Thyroid gland (tissue), 4 donors: ENCODE measurements at regions not wholly inside any gene's neighbourhood (a gene's known extent, or its start where the extent isn't known, plus 50 kb on each side); places are given as distances from the start of the nearest gene placed in this dataset.

ENCODE experiments used
- DNase-seq, 2 donors: peaks; one replicate each; pipeline ENCODE4 v3.0.0-alpha.2; 2019
- H3K27ac ChIP-seq, 3 donors: fragments of 200-600 bp; sonication (generic); 1 replicate in 2 of 3; 2 replicates in 1 of 3; pipeline ENCODE4 v1.5.1; 2016 to 2019; ENCODE audit warnings: mild to moderate bottlenecking in 1 of 3, moderate library complexity in 1 of 3
- H3K27me3 ChIP-seq: fragments of 200-600 bp; sonication (generic); one replicate; pipeline ENCODE4 v1.5.1; 2019
- H3K36me3 ChIP-seq, 2 donors: fragments of 200-600 bp; sonication (generic); one replicate each; pipeline ENCODE4 v1.5.1; 2016 to 2019
- H3K4me1 ChIP-seq, 2 donors: fragments of 200-600 bp; sonication (generic); one replicate each; pipeline ENCODE4 v1.5.1; 2017 to 2019
- H3K4me3 ChIP-seq, 3 donors: fragments of 200-600 bp; sonication (generic); replicated peaks in 1 of 3; 1 replicate in 2 of 3; 2 replicates in 1 of 3; pipeline ENCODE4 v1.5.1; 2016; ENCODE audit warnings: mild to moderate bottlenecking in 1 of 3
- H3K9me3 ChIP-seq: fragments of 200-600 bp; sonication (generic); one replicate; pipeline ENCODE4 v1.5.1; 2017
- POLR2A ChIP-seq, 2 donors: fragments of 450-650 bp; IDR thresholded peaks; one replicate each; pipeline ENCODE4 v1.6.1; 2017; ENCODE audit warnings: antibody characterized with exemption in 2 of 2, mild to moderate bottlenecking in 2 of 2, moderate library complexity in 1 of 2
- WGBS, 2 donors: methylation state at CpG; one replicate each; pipeline ENCODE4 v1.1.5; 2017; 5-methylcytosine and 5-hydroxymethylcytosine counted together
- intact Hi-C: fragments of 100-400 bp; cut with DNase I; formaldehyde crosslinking; loops from one replicate; pipeline ENCODE4 v1.15.1; 2023
- TF ChIP-seq, protein P1 (sequence below), 6 experiments: fragments of 200-600 bp in 3 of 6; fragments of 450-650 bp in 3 of 6; sonication (generic) in 3 of 6; IDR thresholded peaks; one replicate each; pipeline ENCODE4 v1.5.1; 2016 to 2019; ENCODE audit warnings: antibody characterized with exemption in 6 of 6, mild to moderate bottlenecking in 2 of 6, inconsistent platforms in 1 of 6, moderate library complexity in 1 of 6

DNA sequence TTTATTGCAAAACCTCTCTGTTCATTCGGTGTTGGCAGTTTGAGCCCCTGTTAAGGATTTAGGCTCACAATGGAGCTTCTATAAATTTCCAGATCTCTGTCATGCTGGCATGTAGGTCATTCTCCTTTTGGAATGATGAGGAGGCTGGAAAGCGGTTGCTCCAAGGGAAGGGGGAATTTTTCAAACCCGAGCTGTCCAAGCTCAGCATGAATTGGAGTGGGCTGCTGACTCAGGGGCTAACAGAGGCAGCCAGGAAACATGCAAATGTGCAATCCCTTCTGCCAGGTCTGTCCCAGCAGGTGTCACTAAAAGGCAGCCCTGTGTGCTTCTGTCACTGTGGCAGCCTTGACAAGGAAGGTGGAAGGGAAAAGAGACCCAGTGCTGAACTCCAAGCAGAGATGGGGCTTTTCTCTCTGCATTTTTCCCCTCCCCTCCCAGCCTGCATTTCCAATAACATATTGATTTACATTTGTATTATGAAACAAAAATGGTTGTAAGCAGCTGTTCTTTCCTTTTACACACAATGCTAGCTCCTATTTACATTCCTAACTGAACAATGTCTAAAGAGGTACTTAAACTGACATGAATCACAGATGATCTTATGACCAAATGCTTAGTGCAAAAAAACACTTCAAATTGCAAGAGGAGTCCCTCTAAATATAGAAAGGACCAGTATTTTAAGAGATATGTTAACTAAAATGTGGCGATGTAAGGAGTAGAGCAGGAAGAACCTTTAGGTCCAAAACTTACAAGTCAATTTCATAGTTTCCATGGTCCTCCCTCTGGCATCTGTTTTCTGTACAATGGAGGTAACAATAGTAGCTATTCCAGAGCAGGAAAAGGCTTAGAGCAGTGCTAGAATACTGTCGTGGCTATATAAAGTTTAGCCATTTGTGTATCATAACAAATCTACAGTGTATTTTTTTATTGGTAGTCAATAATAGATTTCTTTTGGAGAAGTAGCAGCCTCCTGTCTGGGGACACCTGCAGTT, 84.5 kb upstream of the ATP10A start:
- no peak overlapping the region for H3K27ac ChIP-seq
- TF ChIP-seq, protein P1, sequence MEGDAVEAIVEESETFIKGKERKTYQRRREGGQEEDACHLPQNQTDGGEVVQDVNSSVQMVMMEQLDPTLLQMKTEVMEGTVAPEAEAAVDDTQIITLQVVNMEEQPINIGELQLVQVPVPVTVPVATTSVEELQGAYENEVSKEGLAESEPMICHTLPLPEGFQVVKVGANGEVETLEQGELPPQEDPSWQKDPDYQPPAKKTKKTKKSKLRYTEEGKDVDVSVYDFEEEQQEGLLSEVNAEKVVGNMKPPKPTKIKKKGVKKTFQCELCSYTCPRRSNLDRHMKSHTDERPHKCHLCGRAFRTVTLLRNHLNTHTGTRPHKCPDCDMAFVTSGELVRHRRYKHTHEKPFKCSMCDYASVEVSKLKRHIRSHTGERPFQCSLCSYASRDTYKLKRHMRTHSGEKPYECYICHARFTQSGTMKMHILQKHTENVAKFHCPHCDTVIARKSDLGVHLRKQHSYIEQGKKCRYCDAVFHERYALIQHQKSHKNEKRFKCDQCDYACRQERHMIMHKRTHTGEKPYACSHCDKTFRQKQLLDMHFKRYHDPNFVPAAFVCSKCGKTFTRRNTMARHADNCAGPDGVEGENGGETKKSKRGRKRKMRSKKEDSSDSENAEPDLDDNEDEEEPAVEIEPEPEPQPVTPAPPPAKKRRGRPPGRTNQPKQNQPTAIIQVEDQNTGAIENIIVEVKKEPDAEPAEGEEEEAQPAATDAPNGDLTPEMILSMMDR (IDR thresholded peaks at IDR 0.05): no peak
- TF ChIP-seq POLR2A (IDR thresholded peaks at IDR 0.05): no peak
- DNase-seq: peak in 1 of 2 donors; percentile 16
- no peaks in the 10 kb centered on the region for H3K36me3 ChIP-seq
- H3K9me3 ChIP-seq: no peaks in the 10 kb centered on the region
- intact Hi-C loops: no loop called here
- 42 to 53% methylated on average over 5 of the region's 5 CpGs for WGBS, 2 donors
- H3K4me3 ChIP-seq: no peak overlapping the region
- no peaks in the 10 kb centered on the region for H3K4me1 ChIP-seq
- H3K27me3 ChIP-seq: no peaks in the 10 kb centered on the region

DNA sequence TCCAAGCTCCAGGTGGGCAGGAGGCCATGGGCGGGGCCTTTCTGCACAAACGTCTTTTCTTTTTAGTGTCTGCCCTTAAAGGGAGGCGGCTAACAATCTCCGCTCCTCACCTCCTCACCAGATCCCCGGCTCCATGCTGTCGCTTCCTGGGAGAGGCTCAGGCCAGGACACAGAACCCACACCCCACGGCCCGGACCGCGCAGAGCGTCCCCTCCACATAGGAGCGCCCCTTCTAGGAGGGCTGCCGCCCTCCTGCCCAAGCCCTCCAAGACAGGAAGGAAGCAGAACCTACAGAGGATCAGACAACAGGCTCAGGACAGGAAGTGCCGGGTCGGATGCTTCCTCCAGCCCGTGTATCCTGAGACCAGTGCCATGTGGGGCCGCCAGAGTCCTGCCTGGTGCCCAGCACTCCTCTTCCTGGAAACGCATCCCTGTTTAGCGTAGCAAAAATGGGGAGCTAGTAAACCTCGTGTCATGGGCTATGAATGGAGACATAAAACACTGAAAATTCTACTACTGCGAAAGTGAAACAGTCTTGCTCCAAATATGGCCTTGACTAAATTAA, 83.2 kb upstream of the ATP10A start:
- no peak for TF ChIP-seq POLR2A (IDR thresholded peaks at IDR 0.05)
- TF ChIP-seq, protein P1 (IDR thresholded peaks at IDR 0.05): no peak
- intact Hi-C loops: no loop called here
- H3K27me3 ChIP-seq: no peaks in the 10 kb centered on the region
- no peaks in the 10 kb centered on the region for H3K9me3 ChIP-seq
- no peaks in the 10 kb centered on the region for H3K36me3 ChIP-seq
- H3K27ac ChIP-seq: no peak overlapping the region
- DNase-seq: no peak
- H3K4me3 ChIP-seq: no peak overlapping the region
- no peaks in the 10 kb centered on the region for H3K4me1 ChIP-seq
- 85 to 86% methylated on average over 21 of the region's 21 CpGs for WGBS, 2 donors

DNA sequence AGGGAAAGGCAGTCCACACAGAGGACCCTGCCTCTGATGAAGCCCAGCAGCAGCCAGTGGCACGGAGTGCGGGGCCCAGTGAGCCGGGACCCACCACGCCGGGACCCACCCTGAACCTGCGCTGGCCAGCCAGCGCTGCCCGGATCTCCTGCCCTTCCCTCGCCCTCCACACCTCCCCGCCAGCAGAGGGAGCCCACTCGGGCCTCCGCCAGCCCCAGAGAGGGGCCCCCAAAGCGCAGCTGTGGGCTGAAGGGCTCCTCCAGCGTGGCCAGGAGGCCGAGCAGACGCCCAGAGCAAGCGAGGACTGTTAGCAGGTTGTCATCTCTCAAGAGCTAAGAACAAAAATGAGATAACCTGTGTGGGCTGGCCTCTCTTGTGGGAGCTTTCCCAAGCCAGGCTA, 81.3 kb upstream of the ATP10A start:
- intact Hi-C loops: no loop called here
- no peaks in the 10 kb centered on the region for H3K27me3 ChIP-seq
- H3K36me3 ChIP-seq: no peaks in the 10 kb centered on the region
- no peak overlapping the region for H3K27ac ChIP-seq
- H3K9me3 ChIP-seq: no peaks in the 10 kb centered on the region
- WGBS, 2 donors: 95 to 99% methylated on average over 9 to 14 of the region's 17 CpGs
- no peak for DNase-seq
- H3K4me1 ChIP-seq: no peaks in the 10 kb centered on the region
- no peak overlapping the region for H3K4me3 ChIP-seq
- TF ChIP-seq, protein P1 (IDR thresholded peaks at IDR 0.05): no peak
- no peak for TF ChIP-seq POLR2A (IDR thresholded peaks at IDR 0.05)

DNA sequence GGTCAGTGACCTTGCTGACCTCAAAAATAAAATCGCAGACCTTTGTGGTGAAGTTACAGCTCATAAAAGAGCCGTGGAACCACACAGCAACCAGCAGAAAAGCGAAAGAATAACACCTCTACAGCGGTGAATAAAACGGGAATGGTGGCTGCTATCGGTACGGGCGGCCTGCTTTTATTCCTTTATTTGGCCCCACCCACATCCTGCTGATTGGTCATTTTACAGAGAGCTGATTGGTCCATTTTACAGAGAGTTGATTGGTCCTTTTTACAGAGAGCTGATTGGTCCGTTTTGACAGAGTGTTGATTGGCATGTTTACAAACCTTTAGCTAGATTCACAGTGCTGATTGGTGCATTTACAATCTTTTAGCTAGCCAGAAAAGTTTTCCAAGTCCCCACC, 80.7 kb upstream of the ATP10A start:
- intact Hi-C loops: no loop called here
- Histone ChIP-seq H3K27me3 (no peaks in the 10 kb centered on the region), H3K4me3 (no peak overlapping the region), H3K9me3 (no peaks in the 10 kb centered on the region), H3K4me1 (no peaks in the 10 kb centered on the region), H3K36me3 (no peaks in the 10 kb centered on the region), H3K27ac (no peak overlapping the region)
- no peak for DNase-seq
- WGBS, 2 donors: 73 to 95% methylated on average over 9 of the region's 9 CpGs
- TF ChIP-seq POLR2A (IDR thresholded peaks at IDR 0.05): no peak
- TF ChIP-seq, protein P1 (IDR thresholded peaks at IDR 0.05): no peak

DNA sequence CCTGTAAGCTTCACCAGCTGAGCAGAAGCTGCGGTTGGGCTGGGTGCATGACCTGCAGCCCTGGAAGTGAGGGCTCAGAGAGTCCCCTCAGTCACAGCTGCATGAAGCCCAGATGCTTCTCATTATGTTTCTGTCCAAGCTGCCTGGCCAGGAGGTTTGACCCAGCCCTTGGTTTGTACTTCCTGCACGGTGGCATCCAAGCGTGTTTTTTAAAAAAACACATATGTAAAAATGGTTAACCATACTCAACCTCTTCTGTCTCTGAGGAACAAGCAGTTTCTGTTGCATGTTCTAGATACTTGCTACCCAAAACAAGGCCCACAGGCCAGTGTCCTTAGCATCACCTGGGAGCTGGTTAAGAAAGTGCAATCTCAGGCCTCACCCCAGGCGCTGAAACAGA, 76.0 kb upstream of the ATP10A start:
- no peak overlapping the region for H3K4me3 ChIP-seq
- WGBS, 2 donors: 64 to 68% methylated on average over 4 of the region's 4 CpGs
- H3K27me3 ChIP-seq: no peaks in the 10 kb centered on the region
- TF ChIP-seq, protein P1 (IDR thresholded peaks at IDR 0.05): no peak
- no peak for TF ChIP-seq POLR2A (IDR thresholded peaks at IDR 0.05)
- no peak for DNase-seq
- no peak overlapping the region for H3K27ac ChIP-seq
- no peaks in the 10 kb centered on the region for H3K9me3 ChIP-seq
- intact Hi-C loops: no loop called here
- no peaks in the 10 kb centered on the region for H3K36me3 ChIP-seq
- no peaks in the 10 kb centered on the region for H3K4me1 ChIP-seq
